ENCODE measurements at regions not wholly inside any gene's neighbourhood (a gene's known extent, or its start where the extent isn't known, plus 50 kb on each side); places are given as distances from the start of the nearest gene placed in this dataset.
"Not testable (repeated sequence)": the region's sequence is repeated elsewhere in the genome, so short reads cannot be mapped to it uniquely, and the experiment has no call there.

DNA sequence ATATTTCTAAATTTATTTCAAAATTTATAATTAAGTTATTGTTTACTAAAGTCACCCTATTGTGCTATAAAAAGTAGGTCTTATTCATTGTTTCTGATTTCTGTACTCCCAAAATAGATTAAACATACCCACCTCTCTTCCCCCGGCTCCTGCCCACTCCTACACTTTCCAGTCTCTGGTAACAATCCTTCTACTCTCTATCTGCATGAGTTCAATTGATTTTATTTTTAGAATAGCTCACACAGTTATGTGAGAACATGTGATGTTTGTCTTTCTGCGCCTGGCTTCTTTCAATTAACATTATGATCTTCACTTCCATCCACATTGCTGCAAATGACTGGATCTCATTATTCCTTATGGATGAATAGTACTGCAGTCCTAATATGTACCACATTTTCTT lies 269.3 kb downstream of the ACTRT1 start:
- Histone ChIP-seq H3K4me3 (ENCODE audit: low read depth, low read length) (no peak overlapping the region), H3K9me3 (ENCODE audit: control insufficient read depth, insufficient read depth, low read length) (peaks cover 4% of the 10 kb centered on the region), H3K9ac (ENCODE audit: low read depth, low read length) (no peak overlapping the region), H3K27ac (ENCODE audit: low read depth, low read length) (no peak overlapping the region), H3K4me1 (ENCODE audit: control insufficient read depth, insufficient read depth, low read length) (no peaks in the 10 kb centered on the region), H3K36me3 (ENCODE audit: control insufficient read depth, insufficient read depth, low read length) (no peaks in the 10 kb centered on the region), H3K27me3 (ENCODE audit: control insufficient read depth, insufficient read depth, low read length) (no peaks in the 10 kb centered on the region)

DNA sequence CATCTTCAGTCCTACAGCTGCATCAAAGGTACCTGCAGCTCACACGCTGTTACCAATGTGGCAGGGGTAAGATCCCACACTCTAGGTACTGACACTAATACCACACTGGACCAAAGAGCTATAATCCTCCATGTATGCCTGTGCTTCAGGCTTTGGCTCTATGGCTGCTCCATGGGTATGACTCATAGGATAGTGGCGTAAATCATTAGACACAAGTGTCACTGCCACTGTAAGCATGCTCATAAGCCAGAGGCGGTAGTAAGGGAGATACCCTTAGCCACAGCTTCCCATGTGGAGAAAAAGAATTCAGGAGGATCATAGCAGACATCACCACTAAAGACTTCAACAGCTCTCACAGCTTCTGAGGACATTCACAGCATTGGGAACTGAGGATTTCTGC lies 287.5 kb downstream of the ACTRT1 start:
- H3K4me3 ChIP-seq (ENCODE audit: low read depth, low read length): no peak overlapping the region
- no peaks in the 10 kb centered on the region for H3K4me1 ChIP-seq (ENCODE audit: control insufficient read depth, insufficient read depth, low read length)
- H3K36me3 ChIP-seq (ENCODE audit: control insufficient read depth, insufficient read depth, low read length): no peaks in the 10 kb centered on the region
- no peak overlapping the region for H3K27ac ChIP-seq (ENCODE audit: low read depth, low read length)
- H3K9ac ChIP-seq (ENCODE audit: low read depth, low read length): no peak overlapping the region
- H3K9me3 ChIP-seq (ENCODE audit: control insufficient read depth, insufficient read depth, low read length): no peaks in the 10 kb centered on the region
- H3K27me3 ChIP-seq (ENCODE audit: control insufficient read depth, insufficient read depth, low read length): no peaks in the 10 kb centered on the region

GRCh38 chrX:127762663-127763062 lies 289.5 kb downstream of the ACTRT1 start:
- H3K27ac ChIP-seq (ENCODE audit: low read depth, low read length): no peak overlapping the region
- H3K9ac ChIP-seq (ENCODE audit: low read depth, low read length): no peak overlapping the region
- H3K27me3 ChIP-seq (ENCODE audit: control insufficient read depth, insufficient read depth, low read length): no peaks in the 10 kb centered on the region
- no peaks in the 10 kb centered on the region for H3K4me1 ChIP-seq (ENCODE audit: control insufficient read depth, insufficient read depth, low read length)
- no peak overlapping the region for H3K4me3 ChIP-seq (ENCODE audit: low read depth, low read length)
- no peaks in the 10 kb centered on the region for H3K36me3 ChIP-seq (ENCODE audit: control insufficient read depth, insufficient read depth, low read length)
- H3K9me3 ChIP-seq (ENCODE audit: control insufficient read depth, insufficient read depth, low read length): no peaks in the 10 kb centered on the region

- Histone ChIP-seq H3K4me3 (ENCODE audit: low read depth, low read length) (0 out of 2 replicates have a peak overlapping the region, but pooled peaks have one; percentile 25), H3K27me3 (ENCODE audit: control insufficient read depth, insufficient read depth, low read length) (no peaks in the 10 kb centered on the region; the same call in 1 of the 2 replicates), H3K9me3 (ENCODE audit: control insufficient read depth, insufficient read depth, low read length) (no peaks in the 10 kb centered on the region), H3K36me3 (ENCODE audit: control insufficient read depth, insufficient read depth, low read length) (no peaks in the 10 kb centered on the region), H3K4me1 (ENCODE audit: control insufficient read depth, insufficient read depth, low read length) (peaks cover 22% of the 10 kb centered on the region; the same call in 1 of the 2 replicates), H3K27ac (ENCODE audit: low read depth, low read length) (no peak overlapping the region), H3K9ac (ENCODE audit: low read depth, low read length) (no peak overlapping the region)
Measured at GRCh38 chrX:127732709-127733108, 319.5 kb downstream of the ACTRT1 start.

GRCh38 chrX:127726227-127726626 lies 326.0 kb downstream of the ACTRT1 start:
- H3K36me3 ChIP-seq (ENCODE audit: control insufficient read depth, insufficient read depth, low read length): no peaks in the 10 kb centered on the region
- no peak overlapping the region for H3K9ac ChIP-seq (ENCODE audit: low read depth, low read length)
- H3K27me3 ChIP-seq (ENCODE audit: control insufficient read depth, insufficient read depth, low read length): no peaks in the 10 kb centered on the region; the same call in 1 of the 2 replicates
- peaks cover 11% of the 10 kb centered on the region for H3K4me1 ChIP-seq (ENCODE audit: control insufficient read depth, insufficient read depth, low read length)
- H3K4me3 ChIP-seq (ENCODE audit: low read depth, low read length): no peak overlapping the region
- H3K27ac ChIP-seq (ENCODE audit: low read depth, low read length): no peak overlapping the region
- no peaks in the 10 kb centered on the region for H3K9me3 ChIP-seq (ENCODE audit: control insufficient read depth, insufficient read depth, low read length)

GRCh38 chrX:127708155-127708554 lies 344.0 kb downstream of the ACTRT1 start:
- Histone ChIP-seq H3K27ac (ENCODE audit: low read depth, low read length) (peak overlapping the region; percentile 2), H3K9me3 (ENCODE audit: control insufficient read depth, insufficient read depth, low read length) (no peaks in the 10 kb centered on the region), H3K4me3 (ENCODE audit: low read depth, low read length) (no peak overlapping the region), H3K4me1 (ENCODE audit: control insufficient read depth, insufficient read depth, low read length) (no peaks in the 10 kb centered on the region), H3K27me3 (ENCODE audit: control insufficient read depth, insufficient read depth, low read length) (no peaks in the 10 kb centered on the region), H3K36me3 (ENCODE audit: control insufficient read depth, insufficient read depth, low read length) (no peaks in the 10 kb centered on the region), H3K9ac (ENCODE audit: low read depth, low read length) (no peak overlapping the region)

DNA sequence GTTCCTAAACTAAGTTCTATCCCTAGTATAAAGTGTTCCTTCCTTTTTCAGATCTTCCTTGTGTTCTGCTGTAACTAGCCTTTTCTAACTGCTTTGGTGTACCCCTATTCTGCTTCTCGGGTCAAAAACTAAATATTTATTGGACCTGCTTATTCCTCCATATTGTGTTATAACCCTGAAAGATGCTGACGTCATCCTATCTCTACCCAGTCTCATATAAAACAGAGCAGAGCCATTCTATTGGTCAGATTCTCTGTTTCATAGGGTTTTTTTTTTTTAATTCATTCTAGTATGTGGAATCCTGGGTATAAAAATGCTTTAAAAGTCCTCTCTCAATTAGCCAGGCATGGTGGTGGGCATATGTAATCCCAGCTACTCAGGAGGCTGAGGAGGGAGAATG lies 349.7 kb downstream of the ACTRT1 start:
- Histone ChIP-seq H3K4me3 (ENCODE audit: low read depth, low read length) (no peak overlapping the region), H3K27me3 (ENCODE audit: control insufficient read depth, insufficient read depth, low read length) (no peaks in the 10 kb centered on the region; the same call in 1 of the 2 replicates), H3K36me3 (ENCODE audit: control insufficient read depth, insufficient read depth, low read length) (no peaks in the 10 kb centered on the region), H3K4me1 (ENCODE audit: control insufficient read depth, insufficient read depth, low read length) (no peaks in the 10 kb centered on the region), H3K27ac (ENCODE audit: low read depth, low read length) (no peak overlapping the region), H3K9me3 (ENCODE audit: control insufficient read depth, insufficient read depth, low read length) (no peaks in the 10 kb centered on the region), H3K9ac (ENCODE audit: low read depth, low read length) (no peak overlapping the region)

- H3K9ac ChIP-seq (ENCODE audit: low read depth, low read length); H3K27ac ChIP-seq (ENCODE audit: low read depth, low read length); H3K4me1 ChIP-seq (ENCODE audit: control insufficient read depth, insufficient read depth, low read length); H3K36me3 ChIP-seq (ENCODE audit: control insufficient read depth, insufficient read depth, low read length); H3K27me3 ChIP-seq (ENCODE audit: control insufficient read depth, insufficient read depth, low read length); H3K9me3 ChIP-seq (ENCODE audit: control insufficient read depth, insufficient read depth, low read length); H3K4me3 ChIP-seq (ENCODE audit: low read depth, low read length): not testable (repeated sequence)
Measured at GRCh38 chrX:127662942-127663341, 389.3 kb downstream of the ACTRT1 start.

GRCh38 chrX:127649011-127649410 lies 403.2 kb downstream of the ACTRT1 start:
- H3K9me3 ChIP-seq (ENCODE audit: control insufficient read depth, insufficient read depth, low read length): 0 out of 2 replicates have a peak, but pooled peaks cover 3% of the 10 kb centered on the region
- no peak overlapping the region for H3K27ac ChIP-seq (ENCODE audit: low read depth, low read length)
- H3K27me3 ChIP-seq (ENCODE audit: control insufficient read depth, insufficient read depth, low read length): no peaks in the 10 kb centered on the region

GRCh38 chrX:127621780-127622179 lies 430.4 kb downstream of the ACTRT1 start:
- Histone ChIP-seq H3K4me3 (ENCODE audit: low read depth, low read length) (no peak overlapping the region), H3K9me3 (ENCODE audit: control insufficient read depth, insufficient read depth, low read length) (no peaks in the 10 kb centered on the region), H3K9ac (ENCODE audit: low read depth, low read length) (no peak overlapping the region), H3K36me3 (ENCODE audit: control insufficient read depth, insufficient read depth, low read length) (no peaks in the 10 kb centered on the region), H3K27me3 (ENCODE audit: control insufficient read depth, insufficient read depth, low read length) (no peaks in the 10 kb centered on the region), H3K27ac (ENCODE audit: low read depth, low read length) (no peak overlapping the region), H3K4me1 (ENCODE audit: control insufficient read depth, insufficient read depth, low read length) (no peaks in the 10 kb centered on the region)

More at GRCh38 chrX:127649011-127649410, 403.2 kb downstream of the ACTRT1 start:
- H3K9ac ChIP-seq (ENCODE audit: low read depth, low read length): no peak overlapping the region
- H3K4me3 ChIP-seq (ENCODE audit: low read depth, low read length): no peak overlapping the region
- H3K4me1 ChIP-seq (ENCODE audit: control insufficient read depth, insufficient read depth, low read length): peaks cover 9% of the 10 kb centered on the region
- H3K36me3 ChIP-seq (ENCODE audit: control insufficient read depth, insufficient read depth, low read length): no peaks in the 10 kb centered on the region

DNA sequence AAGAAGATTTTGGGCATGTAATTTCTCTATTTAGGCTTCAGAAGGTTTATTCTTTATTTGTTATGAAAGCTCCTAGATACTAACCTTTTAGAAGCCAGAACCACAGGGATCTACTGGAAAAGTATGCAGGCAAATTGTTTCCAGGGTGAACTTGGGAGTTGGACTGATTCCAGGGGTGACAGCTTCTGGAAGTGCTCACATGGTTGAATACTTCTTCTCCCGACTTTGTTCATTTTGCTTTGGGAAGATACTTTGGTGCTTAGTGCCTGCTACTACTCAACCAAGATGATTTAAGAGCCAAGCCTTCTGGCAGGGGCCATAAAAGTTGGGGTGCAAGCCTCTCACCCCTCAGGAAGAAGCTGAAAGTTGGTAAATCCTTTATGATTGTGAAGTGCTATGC lies 445.6 kb downstream of the ACTRT1 start:
- Histone ChIP-seq H3K36me3 (ENCODE audit: control insufficient read depth, insufficient read depth, low read length) (no peaks in the 10 kb centered on the region), H3K27me3 (ENCODE audit: control insufficient read depth, insufficient read depth, low read length) (no peaks in the 10 kb centered on the region), H3K9ac (ENCODE audit: low read depth, low read length) (no peak overlapping the region), H3K4me1 (ENCODE audit: control insufficient read depth, insufficient read depth, low read length) (no peaks in the 10 kb centered on the region), H3K27ac (ENCODE audit: low read depth, low read length) (no peak overlapping the region), H3K4me3 (ENCODE audit: low read depth, low read length) (no peak overlapping the region), H3K9me3 (ENCODE audit: control insufficient read depth, insufficient read depth, low read length) (no peaks in the 10 kb centered on the region)

DNA sequence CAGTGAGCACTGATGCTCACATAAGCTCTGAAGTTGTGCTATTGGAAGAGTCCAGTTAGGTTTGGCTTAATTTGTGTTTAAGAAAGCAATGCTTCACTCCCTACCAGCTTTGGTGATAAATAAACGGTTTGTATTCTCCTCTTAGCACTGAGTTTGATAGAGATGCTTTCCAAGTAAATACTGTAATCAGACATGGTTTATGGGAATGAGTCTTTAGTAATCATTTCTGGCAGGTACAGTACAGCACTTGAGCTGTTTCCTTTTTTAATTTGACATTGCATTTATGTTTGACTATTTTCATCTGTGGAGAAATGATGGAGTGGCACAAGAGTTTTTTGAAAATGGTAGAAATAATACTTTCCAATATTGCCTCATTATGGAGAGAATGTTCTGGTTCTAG lies 455.3 kb downstream of the ACTRT1 start:
- Histone ChIP-seq H3K27ac (ENCODE audit: low read depth, low read length) (no peak overlapping the region), H3K9me3 (ENCODE audit: control insufficient read depth, insufficient read depth, low read length) (no peaks in the 10 kb centered on the region), H3K36me3 (ENCODE audit: control insufficient read depth, insufficient read depth, low read length) (no peaks in the 10 kb centered on the region), H3K4me1 (ENCODE audit: control insufficient read depth, insufficient read depth, low read length) (no peaks in the 10 kb centered on the region), H3K27me3 (ENCODE audit: control insufficient read depth, insufficient read depth, low read length) (no peaks in the 10 kb centered on the region), H3K4me3 (ENCODE audit: low read depth, low read length) (no peak overlapping the region), H3K9ac (ENCODE audit: low read depth, low read length) (no peak overlapping the region)
